ENCODE measurements at regions not wholly inside any gene's neighbourhood (a gene's known extent, or its start where the extent isn't known, plus 50 kb on each side); places are given as distances from the start of the nearest gene placed in this dataset.

- no peak overlapping the region for H3K27ac ChIP-seq (ENCODE audit: low read length)
- H3K9me3 ChIP-seq (ENCODE audit: insufficient read depth, low read length), result peaks cover 12% of the 10 kb centered on the region
- no peak overlapping the region for H2AFZ ChIP-seq (ENCODE audit: low read depth, low read length)
- H3K4me2 ChIP-seq (ENCODE audit: low read length), result no peak overlapping the region
- no peak overlapping the region for H3K4me3 ChIP-seq (ENCODE audit: low read length)
- no peaks in the 10 kb centered on the region for H3K79me2 ChIP-seq (ENCODE audit: low read length)
- no peaks in the 10 kb centered on the region for H4K20me1 ChIP-seq (ENCODE audit: insufficient read depth, low read length)
- no peaks in the 10 kb centered on the region for H3K27me3 ChIP-seq (ENCODE audit: low read depth, low read length)
- H3K4me1 ChIP-seq (ENCODE audit: low read length), result no peaks in the 10 kb centered on the region
- H3K36me3 ChIP-seq (replicated peaks; ENCODE audit: low read depth, low read length), result no peaks in the 10 kb centered on the region
- H3K9ac ChIP-seq (ENCODE audit: low read length), result no peak overlapping the region
- no peak for TF ChIP-seq EZH2phosphoT487 (IDR thresholded peaks at IDR 0.05; ENCODE audit: low read depth)
Measured at GRCh38 chr18:78547817-78548216, 431.8 kb upstream of the SALL3 start.

- Histone ChIP-seq H3K4me3 (ENCODE audit: low read length) (no peak overlapping the region), H4K20me1 (ENCODE audit: insufficient read depth, low read length) (no peaks in the 10 kb centered on the region), H3K27ac (ENCODE audit: low read length) (no peak overlapping the region), H3K9me3 (ENCODE audit: insufficient read depth, low read length) (peaks cover 12% of the 10 kb centered on the region), H3K36me3 (replicated peaks; ENCODE audit: low read depth, low read length) (no peaks in the 10 kb centered on the region), H2AFZ (ENCODE audit: low read depth, low read length) (no peak overlapping the region), H3K27me3 (ENCODE audit: low read depth, low read length) (no peaks in the 10 kb centered on the region), H3K9ac (ENCODE audit: low read length) (no peak overlapping the region), H3K79me2 (ENCODE audit: low read length) (no peaks in the 10 kb centered on the region), H3K4me2 (ENCODE audit: low read length) (no peak overlapping the region), H3K4me1 (ENCODE audit: low read length) (no peaks in the 10 kb centered on the region)
- TF ChIP-seq EZH2phosphoT487 (IDR thresholded peaks at IDR 0.05; ENCODE audit: low read depth) (no peak), CTCF (IDR thresholded peaks at IDR 0.05; ENCODE audit: low read depth, low read length) (no peak)
Measured at GRCh38 chr18:78548261-78549058, 431.2 kb upstream of the SALL3 start.

DNA sequence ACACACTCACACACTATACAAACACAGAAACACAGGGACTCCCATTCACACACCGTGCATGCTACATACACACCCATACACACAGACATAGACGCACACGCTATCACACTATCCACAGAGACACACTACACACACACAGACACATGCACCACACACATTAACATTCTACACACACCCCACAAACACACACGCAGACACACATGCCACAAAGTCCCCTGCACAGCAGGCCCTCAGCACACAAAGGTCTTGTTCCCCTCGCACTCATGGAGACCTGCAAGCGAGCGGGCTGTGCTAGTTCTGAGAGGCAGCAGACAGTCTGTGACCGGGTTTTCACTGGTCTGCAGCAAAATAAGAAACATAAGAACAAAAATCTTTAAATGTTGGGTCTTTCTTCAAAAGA is 429.6 kb upstream of the SALL3 start:
- H2AFZ ChIP-seq (ENCODE audit: low read depth, low read length), result no peak overlapping the region
- H3K27me3 ChIP-seq (ENCODE audit: low read depth, low read length), result no peaks in the 10 kb centered on the region
- no peak overlapping the region for H3K4me3 ChIP-seq (ENCODE audit: low read length)
- H3K4me2 ChIP-seq (ENCODE audit: low read length), result no peak overlapping the region
- H3K36me3 ChIP-seq (replicated peaks; ENCODE audit: low read depth, low read length), result no peaks in the 10 kb centered on the region
- H3K27ac ChIP-seq (ENCODE audit: low read length), result no peak overlapping the region
- H4K20me1 ChIP-seq (ENCODE audit: insufficient read depth, low read length), result no peaks in the 10 kb centered on the region
- TF ChIP-seq EZH2phosphoT487 (IDR thresholded peaks at IDR 0.05; ENCODE audit: low read depth) (no peak), CTCF (IDR thresholded peaks at IDR 0.05; ENCODE audit: low read depth, low read length) (no peak)
- H3K9ac ChIP-seq (ENCODE audit: low read length), result no peak overlapping the region
- no peaks in the 10 kb centered on the region for H3K79me2 ChIP-seq (ENCODE audit: low read length)
- H3K9me3 ChIP-seq (ENCODE audit: insufficient read depth, low read length), result peaks cover 12% of the 10 kb centered on the region
- no peaks in the 10 kb centered on the region for H3K4me1 ChIP-seq (ENCODE audit: low read length)

- no peak overlapping the region for H3K4me2 ChIP-seq (ENCODE audit: low read length)
- no peaks in the 10 kb centered on the region for H3K27me3 ChIP-seq (ENCODE audit: low read depth, low read length)
- no peak overlapping the region for H3K27ac ChIP-seq (ENCODE audit: low read length)
- H3K4me1 ChIP-seq (ENCODE audit: low read length), result no peaks in the 10 kb centered on the region
- no peak overlapping the region for H2AFZ ChIP-seq (ENCODE audit: low read depth, low read length)
- no peaks in the 10 kb centered on the region for H3K9me3 ChIP-seq (ENCODE audit: insufficient read depth, low read length)
- no peak overlapping the region for H3K4me3 ChIP-seq (ENCODE audit: low read length)
- no peak for TF ChIP-seq EZH2phosphoT487 (IDR thresholded peaks at IDR 0.05; ENCODE audit: low read depth)
- TF ChIP-seq CTCF (IDR thresholded peaks at IDR 0.05; ENCODE audit: low read depth, low read length), result no peak
- H3K79me2 ChIP-seq (ENCODE audit: low read length), result no peaks in the 10 kb centered on the region
- H3K36me3 ChIP-seq (replicated peaks; ENCODE audit: low read depth, low read length), result no peaks in the 10 kb centered on the region
- H4K20me1 ChIP-seq (ENCODE audit: insufficient read depth, low read length), result no peaks in the 10 kb centered on the region
- H3K9ac ChIP-seq (ENCODE audit: low read length), result no peak overlapping the region
Measured at GRCh38 chr18:78554944-78555608, 424.5 kb upstream of the SALL3 start.
